NT2/D1 (cell line): ENCODE measurements at regions not wholly inside any gene's neighbourhood (a gene's known extent, or its start where the extent isn't known, plus 50 kb on each side); places are given as distances from the start of the nearest gene placed in this dataset.

Experiments used
- YY1 ChIP-seq: IDR thresholded peaks from 2 replicates; pipeline ENCODE4 v1.6.1; 2011; ENCODE audit not compliant: insufficient read length, insufficient read depth
- ZNF274 ChIP-seq: IDR thresholded peaks from 2 replicates; pipeline ENCODE4 v1.6.1; 2011; ENCODE audit warnings: mild to moderate bottlenecking, low read depth, low read length

GRCh38 chr5:115452083-115452482, 92.5 kb downstream of the FEM1C start:
- no peak for TF ChIP-seq ZNF274
- TF ChIP-seq YY1, result no peak
